ENCODE measurements at regions not wholly inside any gene's neighbourhood (a gene's known extent, or its start where the extent isn't known, plus 50 kb on each side); places are given as distances from the start of the nearest gene placed in this dataset.
"Not testable (repeated sequence)": the region's sequence is repeated elsewhere in the genome, so short reads cannot be mapped to it uniquely, and the experiment has no call there.

DNA sequence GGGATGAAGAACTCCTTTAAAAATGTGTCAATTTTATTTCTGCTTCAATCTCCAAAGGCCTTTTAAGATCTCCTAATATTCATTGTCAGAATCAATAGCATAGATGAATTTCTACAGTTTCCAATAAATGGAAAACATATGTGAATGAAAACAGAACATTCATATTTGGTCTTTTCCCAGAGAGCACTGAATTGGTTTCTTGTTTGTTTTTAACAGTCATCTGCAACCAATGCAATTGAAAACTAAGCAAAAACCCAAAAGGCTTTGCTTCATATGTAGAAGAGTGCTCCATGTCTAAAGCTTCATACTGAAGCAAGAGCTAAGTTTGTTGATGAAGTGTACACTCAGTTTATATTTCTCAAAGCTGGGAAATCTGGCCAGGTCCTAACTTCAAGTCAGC is 426.5 kb upstream of the CDIN1 start:
- DNase-seq, result no peak
- Histone ChIP-seq H3K9me3 (ENCODE audit: control insufficient read depth, low read length) (no peaks in the 10 kb centered on the region), H3K4me3 (ENCODE audit: insufficient read depth, low read depth, low read length, poor library complexity, severe bottlenecking) (no peak overlapping the region), H3K27ac (ENCODE audit: insufficient read depth, low read length, poor library complexity, severe bottlenecking) (no peak overlapping the region), H3K36me3 (ENCODE audit: control insufficient read depth, insufficient read depth, low read length) (no peaks in the 10 kb centered on the region), H3K27me3 (replicated peaks; ENCODE audit: control insufficient read depth, insufficient read depth, low read length, poor library complexity, severe bottlenecking) (no peaks in the 10 kb centered on the region), H3K4me1 (ENCODE audit: control insufficient read depth, insufficient read depth, low read length, poor library complexity, severe bottlenecking) (no peaks in the 10 kb centered on the region)

DNA sequence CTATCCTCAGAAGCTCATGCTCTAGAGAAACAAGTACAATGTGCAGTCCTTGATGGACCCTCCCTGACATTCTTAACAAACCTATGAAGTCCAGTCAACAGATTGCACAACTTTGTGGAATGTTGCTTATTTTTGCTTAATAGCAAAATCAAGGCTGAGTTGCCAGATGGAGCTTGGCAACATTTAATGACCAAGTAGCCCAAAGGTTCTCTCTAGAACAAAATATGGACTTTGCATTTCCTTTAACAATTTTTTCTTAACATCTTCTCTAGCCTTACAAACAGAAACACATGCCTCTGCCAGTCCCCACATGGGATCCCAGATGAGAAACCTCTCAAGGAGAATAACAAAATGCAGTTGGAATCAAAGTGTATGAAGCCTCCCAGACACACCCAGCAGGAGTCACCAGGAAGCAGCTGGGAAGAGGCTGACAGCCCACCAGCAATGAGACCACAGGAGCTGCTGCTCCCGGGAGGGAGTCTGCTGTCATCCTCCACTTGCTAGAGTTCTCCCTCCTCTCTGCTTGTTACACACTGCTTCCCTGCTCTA is 422.5 kb upstream of the CDIN1 start:
- Histone ChIP-seq H3K4me3 (ENCODE audit: insufficient read depth, low read depth, low read length, poor library complexity, severe bottlenecking) (no peak overlapping the region), H3K27me3 (replicated peaks; ENCODE audit: control insufficient read depth, insufficient read depth, low read length, poor library complexity, severe bottlenecking) (no peaks in the 10 kb centered on the region), H3K27ac (ENCODE audit: insufficient read depth, low read length, poor library complexity, severe bottlenecking) (no peak overlapping the region), H3K36me3 (ENCODE audit: control insufficient read depth, insufficient read depth, low read length) (no peaks in the 10 kb centered on the region), H3K9me3 (ENCODE audit: control insufficient read depth, low read length) (no peaks in the 10 kb centered on the region), H3K4me1 (ENCODE audit: control insufficient read depth, insufficient read depth, low read length, poor library complexity, severe bottlenecking) (no peaks in the 10 kb centered on the region)
- DNase-seq, result no peak

DNA sequence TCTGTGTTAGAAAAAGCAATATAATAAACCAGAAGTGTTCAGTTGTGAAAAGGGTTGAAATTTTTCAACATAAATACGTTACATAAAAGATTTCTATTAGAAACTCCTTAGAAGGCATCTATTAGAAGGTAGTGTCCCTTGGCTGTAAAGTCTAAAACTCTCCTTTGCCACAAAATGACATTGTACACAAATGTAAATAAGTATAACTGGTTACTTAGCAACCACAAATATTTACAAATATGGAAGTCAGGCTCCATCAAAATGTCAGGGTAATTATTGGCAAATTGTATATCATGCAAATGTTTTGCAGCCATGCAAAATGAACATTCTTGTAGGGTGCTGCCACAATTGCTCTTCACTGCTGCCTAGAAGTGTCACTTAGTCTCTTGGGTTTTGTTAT is 419.1 kb upstream of the CDIN1 start:
- Histone ChIP-seq H3K27ac (ENCODE audit: insufficient read depth, low read length, poor library complexity, severe bottlenecking) (no peak overlapping the region), H3K27me3 (replicated peaks; ENCODE audit: control insufficient read depth, insufficient read depth, low read length, poor library complexity, severe bottlenecking) (no peaks in the 10 kb centered on the region), H3K36me3 (ENCODE audit: control insufficient read depth, insufficient read depth, low read length) (no peaks in the 10 kb centered on the region), H3K9me3 (ENCODE audit: control insufficient read depth, low read length) (no peaks in the 10 kb centered on the region), H3K4me1 (ENCODE audit: control insufficient read depth, insufficient read depth, low read length, poor library complexity, severe bottlenecking) (no peaks in the 10 kb centered on the region), H3K4me3 (ENCODE audit: insufficient read depth, low read depth, low read length, poor library complexity, severe bottlenecking) (no peak overlapping the region)
- DNase-seq, result no peak

DNA sequence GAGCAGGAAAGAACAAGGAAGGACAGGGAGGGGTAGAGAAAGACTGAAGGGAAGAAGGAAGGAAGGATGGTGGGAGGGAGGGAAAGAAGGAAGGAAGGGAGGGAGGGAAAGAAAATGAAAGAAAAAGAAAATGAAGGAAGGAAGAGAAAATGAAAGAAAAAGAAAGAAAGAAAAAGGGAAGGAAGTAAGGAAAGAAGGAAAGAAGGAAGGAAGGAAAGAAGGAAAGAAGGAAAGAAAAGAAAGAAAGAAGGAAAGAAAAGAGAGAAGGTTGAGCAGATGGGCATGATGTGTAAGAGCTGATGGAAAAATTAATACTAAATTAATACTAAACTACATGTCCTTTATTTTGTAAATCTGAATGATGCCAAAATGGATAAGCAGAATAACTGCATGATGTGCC is 418.3 kb upstream of the CDIN1 start:
- no peaks in the 10 kb centered on the region for H3K9me3 ChIP-seq (ENCODE audit: control insufficient read depth, low read length)
- DNase-seq, result no peak
- no peaks in the 10 kb centered on the region for H3K4me1 ChIP-seq (ENCODE audit: control insufficient read depth, insufficient read depth, low read length, poor library complexity, severe bottlenecking)
- no peaks in the 10 kb centered on the region for H3K36me3 ChIP-seq (ENCODE audit: control insufficient read depth, insufficient read depth, low read length)
- no peak overlapping the region for H3K27ac ChIP-seq (ENCODE audit: insufficient read depth, low read length, poor library complexity, severe bottlenecking)
- H3K27me3 ChIP-seq (replicated peaks; ENCODE audit: control insufficient read depth, insufficient read depth, low read length, poor library complexity, severe bottlenecking), result no peaks in the 10 kb centered on the region
- H3K4me3 ChIP-seq (ENCODE audit: insufficient read depth, low read depth, low read length, poor library complexity, severe bottlenecking), result no peak overlapping the region

DNA sequence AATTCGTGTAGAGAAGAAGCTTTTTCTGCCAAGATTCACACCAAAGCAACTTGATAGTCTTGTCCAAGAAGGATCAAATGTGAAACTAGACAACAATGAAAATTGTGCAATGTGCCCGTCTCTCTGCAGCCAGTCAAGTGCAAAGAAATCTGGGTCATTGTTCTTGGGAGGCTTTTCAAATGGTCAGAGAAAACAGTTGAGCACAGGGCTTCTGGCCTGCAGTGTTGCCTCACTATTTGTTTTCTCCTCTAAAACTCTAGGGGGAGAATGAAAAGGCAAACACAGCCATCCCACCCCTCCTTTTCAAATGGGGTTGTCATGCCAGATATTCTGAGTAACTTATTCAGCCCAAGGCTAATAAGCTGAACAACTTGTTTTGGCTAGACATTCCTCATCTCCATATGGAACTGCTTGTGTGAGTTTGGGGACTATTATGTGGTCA is 417.6 kb upstream of the CDIN1 start:
- Histone ChIP-seq H3K4me1 (ENCODE audit: control insufficient read depth, insufficient read depth, low read length, poor library complexity, severe bottlenecking) (no peaks in the 10 kb centered on the region), H3K9me3 (ENCODE audit: control insufficient read depth, low read length) (no peaks in the 10 kb centered on the region), H3K4me3 (ENCODE audit: insufficient read depth, low read depth, low read length, poor library complexity, severe bottlenecking) (no peak overlapping the region), H3K36me3 (ENCODE audit: control insufficient read depth, insufficient read depth, low read length) (no peaks in the 10 kb centered on the region), H3K27ac (ENCODE audit: insufficient read depth, low read length, poor library complexity, severe bottlenecking) (no peak overlapping the region), H3K27me3 (replicated peaks; ENCODE audit: control insufficient read depth, insufficient read depth, low read length, poor library complexity, severe bottlenecking) (no peaks in the 10 kb centered on the region)
- DNase-seq, result no peak

DNA sequence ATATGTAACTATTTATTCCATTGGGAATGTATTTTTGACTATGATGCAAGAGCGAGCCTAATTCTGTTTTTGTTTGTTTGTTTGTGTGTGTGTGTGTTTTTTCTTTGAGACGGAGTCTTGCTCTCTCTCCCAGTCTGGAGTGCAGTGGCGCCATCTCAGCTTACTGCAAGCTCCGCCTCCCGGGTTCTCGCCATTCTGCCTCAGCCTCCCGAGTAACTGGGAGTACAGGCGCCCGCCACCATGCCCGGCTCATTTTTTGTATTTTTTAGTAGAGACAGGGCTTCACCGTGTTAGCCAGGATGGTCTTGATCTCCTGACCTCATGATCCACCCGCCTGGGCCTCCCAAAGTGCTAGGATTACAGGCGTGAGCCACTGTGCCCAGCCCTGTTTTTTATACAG is 415.4 kb upstream of the CDIN1 start:
- not testable (repeated sequence) for DNase-seq; H3K36me3 ChIP-seq (ENCODE audit: control insufficient read depth, insufficient read depth, low read length); H3K27ac ChIP-seq (ENCODE audit: insufficient read depth, low read length, poor library complexity, severe bottlenecking); H3K4me1 ChIP-seq (ENCODE audit: control insufficient read depth, insufficient read depth, low read length, poor library complexity, severe bottlenecking); H3K27me3 ChIP-seq (replicated peaks; ENCODE audit: control insufficient read depth, insufficient read depth, low read length, poor library complexity, severe bottlenecking); H3K4me3 ChIP-seq (ENCODE audit: insufficient read depth, low read depth, low read length, poor library complexity, severe bottlenecking); H3K9me3 ChIP-seq (ENCODE audit: control insufficient read depth, low read length)

DNA sequence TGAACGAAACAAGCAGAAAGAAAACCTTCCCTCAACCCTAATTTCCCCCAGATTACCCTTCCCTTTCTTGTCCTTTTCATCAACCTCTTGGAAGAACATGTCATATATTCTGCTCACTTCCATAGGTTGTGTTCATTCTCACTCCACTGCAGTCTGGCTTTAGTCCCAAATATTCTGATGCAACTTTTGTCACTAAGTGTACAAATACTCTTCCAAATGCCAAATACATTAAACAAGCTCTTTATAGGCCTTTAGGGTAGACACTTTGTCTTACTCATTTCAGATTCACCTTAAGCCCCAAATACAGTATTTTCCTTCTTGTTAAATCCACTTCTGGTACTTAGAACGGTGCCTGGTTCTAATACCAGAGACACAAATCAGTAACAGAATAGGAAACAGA is 406.5 kb upstream of the CDIN1 start:
- DNase-seq, result no peak
- no peaks in the 10 kb centered on the region for H3K4me1 ChIP-seq (ENCODE audit: control insufficient read depth, insufficient read depth, low read length, poor library complexity, severe bottlenecking)
- no peak overlapping the region for H3K27ac ChIP-seq (ENCODE audit: insufficient read depth, low read length, poor library complexity, severe bottlenecking)
- H3K4me3 ChIP-seq (ENCODE audit: insufficient read depth, low read depth, low read length, poor library complexity, severe bottlenecking), result no peak overlapping the region
- H3K36me3 ChIP-seq (ENCODE audit: control insufficient read depth, insufficient read depth, low read length), result no peaks in the 10 kb centered on the region
- no peaks in the 10 kb centered on the region for H3K9me3 ChIP-seq (ENCODE audit: control insufficient read depth, low read length)
- H3K27me3 ChIP-seq (replicated peaks; ENCODE audit: control insufficient read depth, insufficient read depth, low read length, poor library complexity, severe bottlenecking), result no peaks in the 10 kb centered on the region

DNA sequence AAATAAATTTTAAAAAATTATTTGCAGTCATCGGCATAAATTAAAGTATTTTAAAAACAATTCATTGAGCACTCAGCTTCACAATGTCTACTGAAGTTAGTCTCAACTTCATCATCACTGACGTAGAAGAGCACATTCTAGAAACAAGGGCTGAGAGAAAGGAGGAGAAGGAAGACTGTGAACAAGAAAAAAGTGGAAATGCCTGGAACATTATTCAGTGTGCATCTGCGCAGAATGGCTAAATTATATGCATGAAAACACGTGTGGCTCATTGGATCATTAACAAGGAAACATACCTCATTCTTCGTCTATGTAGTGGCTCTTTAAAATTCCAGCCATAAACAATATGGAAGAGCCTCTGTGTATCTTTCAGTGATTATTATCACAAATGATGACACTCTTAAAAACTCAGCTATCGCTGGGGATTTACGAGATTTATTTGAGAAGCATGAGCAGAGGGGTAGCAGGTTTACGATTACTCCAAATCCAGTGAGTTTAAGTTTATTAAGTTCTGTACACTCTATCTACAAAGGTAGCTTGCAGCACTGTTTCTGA is 404.2 kb upstream of the CDIN1 start:
- H3K4me1 ChIP-seq (ENCODE audit: control insufficient read depth, insufficient read depth, low read length, poor library complexity, severe bottlenecking), result no peaks in the 10 kb centered on the region
- no peaks in the 10 kb centered on the region for H3K27me3 ChIP-seq (replicated peaks; ENCODE audit: control insufficient read depth, insufficient read depth, low read length, poor library complexity, severe bottlenecking)
- no peaks in the 10 kb centered on the region for H3K9me3 ChIP-seq (ENCODE audit: control insufficient read depth, low read length)
- H3K27ac ChIP-seq (ENCODE audit: insufficient read depth, low read length, poor library complexity, severe bottlenecking), result no peak overlapping the region
- H3K4me3 ChIP-seq (ENCODE audit: insufficient read depth, low read depth, low read length, poor library complexity, severe bottlenecking), result no peak overlapping the region
- H3K36me3 ChIP-seq (ENCODE audit: control insufficient read depth, insufficient read depth, low read length), result no peaks in the 10 kb centered on the region
- no peak for DNase-seq

DNA sequence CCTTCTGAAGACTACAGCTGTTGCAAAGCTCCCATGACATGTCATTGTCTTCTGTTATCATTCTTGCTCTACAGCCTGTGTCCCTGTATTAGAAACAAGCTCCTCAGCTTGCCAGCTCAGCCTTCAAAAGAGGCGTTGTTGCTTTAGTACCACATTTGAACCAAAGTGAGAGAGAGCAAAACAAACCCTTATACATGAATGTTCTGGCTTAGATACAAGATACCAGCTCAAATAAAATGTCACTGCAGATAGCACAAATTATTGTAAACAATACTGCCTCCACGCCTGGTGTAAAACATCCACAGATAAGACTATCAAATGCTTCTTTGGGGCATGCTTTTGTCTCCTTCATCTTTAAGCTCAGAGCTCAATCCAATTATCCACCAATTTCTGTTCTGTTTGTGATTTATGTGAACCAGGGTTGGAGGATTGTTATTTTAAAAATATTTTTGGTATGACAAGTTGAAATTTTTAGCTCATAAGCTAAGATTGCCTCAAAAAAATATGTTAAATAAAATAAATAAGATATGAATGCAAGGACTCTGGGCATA is 403.6 kb upstream of the CDIN1 start:
- DNase-seq, result no peak
- no peak overlapping the region for H3K27ac ChIP-seq (ENCODE audit: insufficient read depth, low read length, poor library complexity, severe bottlenecking)
- H3K9me3 ChIP-seq (ENCODE audit: control insufficient read depth, low read length), result no peaks in the 10 kb centered on the region
- no peak overlapping the region for H3K4me3 ChIP-seq (ENCODE audit: insufficient read depth, low read depth, low read length, poor library complexity, severe bottlenecking)
- H3K36me3 ChIP-seq (ENCODE audit: control insufficient read depth, insufficient read depth, low read length), result no peaks in the 10 kb centered on the region
- H3K4me1 ChIP-seq (ENCODE audit: control insufficient read depth, insufficient read depth, low read length, poor library complexity, severe bottlenecking), result no peaks in the 10 kb centered on the region
- no peaks in the 10 kb centered on the region for H3K27me3 ChIP-seq (replicated peaks; ENCODE audit: control insufficient read depth, insufficient read depth, low read length, poor library complexity, severe bottlenecking)

DNA sequence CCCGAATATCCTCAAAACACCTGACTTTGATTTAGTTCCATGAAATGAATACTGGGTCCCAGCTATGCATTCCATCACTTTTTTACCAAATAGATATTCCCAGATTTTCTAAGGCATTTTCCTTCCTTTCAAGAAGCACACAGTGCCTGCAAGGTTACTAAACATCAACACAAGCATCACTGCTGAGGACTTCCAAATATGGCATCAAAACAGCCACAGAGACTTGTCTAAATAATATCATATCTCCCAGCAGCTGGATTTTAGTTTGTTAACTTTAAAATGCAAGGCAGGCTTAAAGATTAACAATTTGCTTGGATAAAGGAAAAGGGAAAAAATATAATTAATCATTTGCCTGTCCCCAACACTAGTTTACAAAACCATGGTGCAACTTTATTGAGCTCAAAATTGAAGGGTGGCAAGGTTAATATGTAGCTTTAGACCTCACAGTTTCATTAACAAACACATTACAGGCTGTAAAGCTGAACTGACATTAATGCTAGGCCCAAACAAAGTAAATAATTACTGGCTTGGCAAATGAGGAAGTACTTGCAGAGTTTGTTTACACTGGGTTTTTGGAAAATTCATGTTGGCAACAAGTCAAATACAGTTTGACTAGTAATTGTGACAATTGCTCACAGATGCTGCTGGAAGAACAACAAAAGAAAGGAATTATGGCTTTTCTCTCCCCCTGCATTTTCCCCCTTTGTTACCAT is 401.7 kb upstream of the CDIN1 start:
- Histone ChIP-seq H3K9me3 (ENCODE audit: control insufficient read depth, low read length) (no peaks in the 10 kb centered on the region), H3K27ac (ENCODE audit: insufficient read depth, low read length, poor library complexity, severe bottlenecking) (no peak overlapping the region), H3K27me3 (replicated peaks; ENCODE audit: control insufficient read depth, insufficient read depth, low read length, poor library complexity, severe bottlenecking) (no peaks in the 10 kb centered on the region), H3K4me3 (ENCODE audit: insufficient read depth, low read depth, low read length, poor library complexity, severe bottlenecking) (no peak overlapping the region), H3K4me1 (ENCODE audit: control insufficient read depth, insufficient read depth, low read length, poor library complexity, severe bottlenecking) (no peaks in the 10 kb centered on the region), H3K36me3 (ENCODE audit: control insufficient read depth, insufficient read depth, low read length) (no peaks in the 10 kb centered on the region)
- DNase-seq, result no peak

Measured in effector memory CD4-positive, alpha-beta T cell (primary cell).